GM21717 (cell line): ENCODE measurements at regions not wholly inside any gene's neighbourhood (a gene's known extent, or its start where the extent isn't known, plus 50 kb on each side); places are given as distances from the start of the nearest gene placed in this dataset.

Source experiments
- ATAC-seq: cut with Tn5 transposase; IDR thresholded peaks from one replicate; pipeline ENCODE4 v1.9.1; 2021; ENCODE audit warnings: mild to moderate bottlenecking, moderate library complexity; ENCODE audit not compliant: unreplicated experiment

- ATAC-seq, result no peak
These were observed 93.7 kb upstream of the PLET1 start for GRCh38 chr11:112354364-112354763.

- no peak for ATAC-seq
These were observed 95.1 kb upstream of the PLET1 start for GRCh38 chr11:112355726-112356125.

- no peak for ATAC-seq
These were observed 96.8 kb upstream of the PLET1 start for GRCh38 chr11:112357488-112357887.

- no peak for ATAC-seq
These were observed 100.7 kb upstream of the PLET1 start for GRCh38 chr11:112361396-112361795.

- no peak for ATAC-seq
These were observed 102.9 kb upstream of the PLET1 start for GRCh38 chr11:112363527-112363926.

- ATAC-seq, result no peak
These were observed 104.4 kb upstream of the PLET1 start for GRCh38 chr11:112364962-112365481.

GRCh38 chr11:112366012-112366411, 105.4 kb upstream of the PLET1 start:
- ATAC-seq, result no peak

- ATAC-seq, result no peak
These were observed 106.1 kb upstream of the PLET1 start for GRCh38 chr11:112366777-112367176.

- ATAC-seq, result no peak
These were observed 106.8 kb upstream of the PLET1 start for GRCh38 chr11:112367461-112367860.

GRCh38 chr11:112367895-112368294, 107.2 kb upstream of the PLET1 start:
- no peak for ATAC-seq

GRCh38 chr11:112368381-112368780, 107.7 kb upstream of the PLET1 start:
- ATAC-seq, result no peak

- ATAC-seq, result no peak
These were observed 108.7 kb upstream of the PLET1 start for GRCh38 chr11:112369374-112369773.

- ATAC-seq, result no peak
These were observed 109.3 kb upstream of the PLET1 start for GRCh38 chr11:112369916-112370315.

GRCh38 chr11:112374486-112375140, 114.0 kb upstream of the PLET1 start:
- no peak for ATAC-seq

GRCh38 chr11:112377946-112378345, 117.3 kb upstream of the PLET1 start:
- no peak for ATAC-seq

GRCh38 chr11:112380464-112380863, 119.8 kb upstream of the PLET1 start:
- no peak for ATAC-seq

GRCh38 chr11:112381578-112381977, 120.9 kb upstream of the PLET1 start:
- ATAC-seq, result no peak

- ATAC-seq, result no peak
These were observed 121.9 kb upstream of the PLET1 start for GRCh38 chr11:112382561-112382960.

- ATAC-seq, result no peak
These were observed 127.8 kb upstream of the PLET1 start for GRCh38 chr11:112388496-112388895.

GRCh38 chr11:112391086-112391485, 130.4 kb upstream of the PLET1 start:
- no peak for ATAC-seq

GRCh38 chr11:112392904-112393303, 132.2 kb upstream of the PLET1 start:
- no peak for ATAC-seq

GRCh38 chr11:112394304-112394703, 133.6 kb upstream of the PLET1 start:
- ATAC-seq, result no peak

- ATAC-seq, result no peak
These were observed 135.4 kb upstream of the PLET1 start for GRCh38 chr11:112396076-112396475.
